ENCODE measurements at regions not wholly inside any gene's neighbourhood (a gene's known extent, or its start where the extent isn't known, plus 50 kb on each side); places are given as distances from the start of the nearest gene placed in this dataset.

- no peak overlapping the region for H2AFZ ChIP-seq (ENCODE audit: low read depth, low read length, poor library complexity, severe bottlenecking)
- no TSS peak for BruUV-seq (replicated peaks)
- RAD21 ChIA-PET (ENCODE audit: low non-redundant PET in 1 of 2, low total read pairs in 2 of 2, uncharacterized antibody in 2 of 2, unreplicated experiment in 2 of 2), result no interaction called here
- no peak for ATAC-seq
- no peak overlapping the region for H3K4me2 ChIP-seq (ENCODE audit: low read length)
- H3K9ac ChIP-seq (ENCODE audit: low read length), result no peak overlapping the region
- H3K9me3 ChIP-seq (ENCODE audit: control insufficient read depth in 1 of 2, insufficient read depth in 1 of 2, low read depth in 1 of 2, low read length in 2 of 2), result peaks cover 0 to 11% of the 10 kb centered on the region in 2 experiments; a peak in 1 of 4 replicates
- no peak overlapping the region for H3K4me3 ChIP-seq (replicated peaks in 1 of 2; ENCODE audit: low read depth in 1 of 2, low read length in 2 of 2)
- TF ChIP-seq YY1 (IDR thresholded peaks at IDR 0.05; ENCODE audit: extremely low read depth, insufficient replicate concordance, low read depth, low read length) (no peak), ZFX (IDR thresholded peaks at IDR 0.05) (no peak), POLR2AphosphoS5 (IDR thresholded peaks at IDR 0.05; ENCODE audit: low read depth, low read length) (no peak), REST (IDR thresholded peaks at IDR 0.05; ENCODE audit: low read depth) (no peak), MAX (IDR thresholded peaks at IDR 0.05) (no peak), SIN3A (IDR thresholded peaks at IDR 0.05; ENCODE audit: low read depth) (no peak), ZNF274 (IDR thresholded peaks at IDR 0.05; ENCODE audit: low read depth, low read length) (no peak), EGR1 (IDR thresholded peaks at IDR 0.05; ENCODE audit: low read depth) (no peak), CTCF (IDR thresholded peaks at IDR 0.05 in 2 of 3, conservative IDR thresholded peaks at IDR 0.05 in 1 of 3; ENCODE audit: borderline replicate concordance in 1 of 3, insufficient read depth in 1 of 3, low read depth in 2 of 3, low read length in 2 of 3) (no peak), CEBPB (IDR thresholded peaks at IDR 0.05; ENCODE audit: low read depth) (no peak), SP1 (IDR thresholded peaks at IDR 0.05; ENCODE audit: low read depth) (no peak), EZH2phosphoT487 (IDR thresholded peaks at IDR 0.05; ENCODE audit: borderline replicate concordance) (no peak), TCF7L2 (IDR thresholded peaks at IDR 0.05; ENCODE audit: borderline replicate concordance, extremely low read depth, insufficient read depth, insufficient read length) (no peak), ELF1 (IDR thresholded peaks at IDR 0.05; ENCODE audit: borderline replicate concordance, low read depth) (no peak), FOSL1 (IDR thresholded peaks at IDR 0.05; ENCODE audit: low read depth) (no peak), EZH2 (IDR thresholded peaks at IDR 0.05) (no peak), ZBTB33 (IDR thresholded peaks at IDR 0.05; ENCODE audit: extremely low read depth, insufficient replicate concordance, low read length) (no peak), SRF (IDR thresholded peaks at IDR 0.05; ENCODE audit: low read depth) (no peak)
- no peaks in the 10 kb centered on the region for H3K27me3 ChIP-seq (ENCODE audit: insufficient read depth, low read length)
- H3K4me1 ChIP-seq (ENCODE audit: control insufficient read depth in 1 of 2, insufficient read depth in 2 of 2, low read length in 2 of 2), result no peaks in the 10 kb centered on the region
- CTCF ChIA-PET, result no interaction called here
- H3K36me3 ChIP-seq (ENCODE audit: control insufficient read depth in 1 of 2, insufficient read depth in 2 of 2, low read length in 2 of 2), result no peaks in the 10 kb centered on the region
- intact Hi-C loops (cut with micrococcal nuclease), result no loop called here
- H3K79me2 ChIP-seq (ENCODE audit: insufficient read depth, low read length), result no peaks in the 10 kb centered on the region
- POLR2A ChIA-PET, result no interaction called here
- H3K9me2 ChIP-seq (ENCODE audit: insufficient read depth), result no peaks in the 10 kb centered on the region
- H4K20me1 ChIP-seq (ENCODE audit: insufficient read depth), result no peaks in the 10 kb centered on the region
- no peak for DNase-seq (ENCODE audit: low read depth, low spot score)
- no peak overlapping the region for H3K27ac ChIP-seq (ENCODE audit: low read depth, low read length)
These were observed 341.6 kb downstream of the FBXO15 start for GRCh38 chr18:73805991-73806390.
